BLaER1 (cell line): ENCODE measurements at regions not wholly inside any gene's neighbourhood (a gene's known extent, or its start where the extent isn't known, plus 50 kb on each side); places are given as distances from the start of the nearest gene placed in this dataset.
A peak's percentile ranks its signal among the peaks of the same experiment; 100 is the strongest.

ENCODE experiments used
- H3K27ac ChIP-seq: shearing (Covaris generic); formaldehyde crosslinking; 2 replicates; pipeline ENCODE4 v1.8.1; 2022
- H3K27me3 ChIP-seq: shearing (Covaris generic); formaldehyde crosslinking; 2 replicates; pipeline ENCODE4 v1.8.1; 2022
- H3K36me3 ChIP-seq: shearing (Covaris generic); formaldehyde crosslinking; 2 replicates; pipeline ENCODE4 v1.8.1; 2022
- H3K4me1 ChIP-seq: shearing (Covaris generic); formaldehyde crosslinking; 2 replicates; pipeline ENCODE4 v1.8.1; 2022
- H3K4me2 ChIP-seq: shearing (Covaris generic); formaldehyde crosslinking; 2 replicates; pipeline ENCODE4 v1.8.1; 2022
- H3K4me3 ChIP-seq: shearing (Covaris generic); formaldehyde crosslinking; 2 replicates; pipeline ENCODE4 v1.8.1; 2022
- H3K9ac ChIP-seq: shearing (Covaris generic); formaldehyde crosslinking; 2 replicates; pipeline ENCODE4 v1.8.1; 2022
- H3K9me3 ChIP-seq: shearing (Covaris generic); formaldehyde crosslinking; 2 replicates; pipeline ENCODE4 v1.8.1; 2022
- H4K20me1 ChIP-seq: shearing (Covaris generic); formaldehyde crosslinking; 2 replicates; pipeline ENCODE4 v1.8.1; 2022
- Cebpa-rat ChIP-seq: shearing (Covaris generic); IDR thresholded peaks from 2 replicates; pipeline ENCODE4 v1.8.1; 2022

- Histone ChIP-seq H4K20me1 (no peaks in the 10 kb centered on the region), H3K9me3 (no peaks in the 10 kb centered on the region), H3K4me2 (peak overlapping the region; percentile 73), H3K4me1 (peaks cover 21% of the 10 kb centered on the region), H3K9ac (peak overlapping the region; percentile 34; the same call in 1 of the 2 replicates), H3K36me3 (no peaks in the 10 kb centered on the region), H3K27me3 (no peaks in the 10 kb centered on the region), H3K4me3 (no peak overlapping the region), H3K27ac (peak overlapping the region; percentile 32)
- TF ChIP-seq Cebpa-rat: no peak
Observed at GRCh38 chr13:30816736-30817135, 81.4 kb downstream of the ALOX5AP start.

- Histone ChIP-seq H4K20me1 (no peaks in the 10 kb centered on the region), H3K27ac (no peak overlapping the region), H3K4me3 (no peak overlapping the region), H3K9me3 (no peaks in the 10 kb centered on the region), H3K9ac (no peak overlapping the region), H3K27me3 (no peaks in the 10 kb centered on the region), H3K4me2 (no peak overlapping the region), H3K36me3 (no peaks in the 10 kb centered on the region), H3K4me1 (peaks cover 21% of the 10 kb centered on the region)
- no peak for TF ChIP-seq Cebpa-rat
Observed at GRCh38 chr13:30818323-30818960, 83.1 kb downstream of the ALOX5AP start.

- no peak overlapping the region for H3K27ac ChIP-seq
- H3K27me3 ChIP-seq: no peaks in the 10 kb centered on the region
- H3K9ac ChIP-seq: no peak overlapping the region
- no peak overlapping the region for H3K4me2 ChIP-seq
- H3K36me3 ChIP-seq: no peaks in the 10 kb centered on the region
- no peak for TF ChIP-seq Cebpa-rat
- H3K4me1 ChIP-seq: peaks cover 21% of the 10 kb centered on the region
- no peaks in the 10 kb centered on the region for H3K9me3 ChIP-seq
- no peaks in the 10 kb centered on the region for H4K20me1 ChIP-seq
- no peak overlapping the region for H3K4me3 ChIP-seq
Observed at GRCh38 chr13:30819136-30819888, 84.0 kb downstream of the ALOX5AP start.

- Histone ChIP-seq H3K27me3 (no peaks in the 10 kb centered on the region), H3K4me1 (peaks cover 19% of the 10 kb centered on the region), H3K4me3 (no peak overlapping the region), H3K9ac (no peak overlapping the region), H4K20me1 (no peaks in the 10 kb centered on the region), H3K36me3 (no peaks in the 10 kb centered on the region), H3K4me2 (no peak overlapping the region), H3K27ac (no peak overlapping the region), H3K9me3 (no peaks in the 10 kb centered on the region)
- no peak for TF ChIP-seq Cebpa-rat
Observed at GRCh38 chr13:30821421-30821820, 84.7 kb upstream of the MEDAG start.

- no peaks in the 10 kb centered on the region for H4K20me1 ChIP-seq
- H3K36me3 ChIP-seq: no peaks in the 10 kb centered on the region
- no peaks in the 10 kb centered on the region for H3K27me3 ChIP-seq
- H3K4me3 ChIP-seq: no peak overlapping the region
- H3K4me1 ChIP-seq: peaks cover 19% of the 10 kb centered on the region
- H3K4me2 ChIP-seq: no peak overlapping the region
- no peak for TF ChIP-seq Cebpa-rat
- H3K9ac ChIP-seq: no peak overlapping the region
- H3K9me3 ChIP-seq: peaks cover 5% of the 10 kb centered on the region; the same call in 1 of the 2 replicates
- no peak overlapping the region for H3K27ac ChIP-seq
Observed at GRCh38 chr13:30824651-30825050, 81.4 kb upstream of the MEDAG start.

- no peak for TF ChIP-seq Cebpa-rat
- H4K20me1 ChIP-seq: no peaks in the 10 kb centered on the region
- no peak overlapping the region for H3K4me2 ChIP-seq
- H3K27me3 ChIP-seq: no peaks in the 10 kb centered on the region
- H3K9me3 ChIP-seq: peaks cover 5% of the 10 kb centered on the region; the same call in 1 of the 2 replicates
- no peak overlapping the region for H3K27ac ChIP-seq
- peaks cover 19% of the 10 kb centered on the region for H3K4me1 ChIP-seq
- H3K4me3 ChIP-seq: no peak overlapping the region
- no peaks in the 10 kb centered on the region for H3K36me3 ChIP-seq
- no peak overlapping the region for H3K9ac ChIP-seq
Observed at GRCh38 chr13:30826911-30827577, 79.0 kb upstream of the MEDAG start.

GRCh38 chr13:30827578-30827925, 78.5 kb upstream of the MEDAG start:
- no peak overlapping the region for H3K4me3 ChIP-seq
- no peaks in the 10 kb centered on the region for H3K36me3 ChIP-seq
- H3K9me3 ChIP-seq: peaks cover 5% of the 10 kb centered on the region; the same call in 1 of the 2 replicates
- H3K4me1 ChIP-seq: peaks cover 19% of the 10 kb centered on the region
- no peak overlapping the region for H3K4me2 ChIP-seq
- H3K9ac ChIP-seq: no peak overlapping the region
- H3K27me3 ChIP-seq: no peaks in the 10 kb centered on the region
- no peak overlapping the region for H3K27ac ChIP-seq
- no peak for TF ChIP-seq Cebpa-rat
- H4K20me1 ChIP-seq: no peaks in the 10 kb centered on the region

- H3K4me2 ChIP-seq: peak overlapping the region; percentile 59
Observed at GRCh38 chr13:30829145-30829832, 76.8 kb upstream of the MEDAG start.

GRCh38 chr13:30829833-30830637, 76.0 kb upstream of the MEDAG start:
- H3K9ac ChIP-seq: no peak overlapping the region
- no peak overlapping the region for H3K27ac ChIP-seq
- H3K4me3 ChIP-seq: no peak overlapping the region
- peaks cover 5% of the 10 kb centered on the region; the same call in 1 of the 2 replicates for H3K9me3 ChIP-seq
- no peaks in the 10 kb centered on the region for H3K27me3 ChIP-seq
- H3K4me2 ChIP-seq: no peak overlapping the region
- TF ChIP-seq Cebpa-rat: no peak
- no peaks in the 10 kb centered on the region for H3K36me3 ChIP-seq
- H4K20me1 ChIP-seq: no peaks in the 10 kb centered on the region
- H3K4me1 ChIP-seq: peaks cover 19% of the 10 kb centered on the region

More at GRCh38 chr13:30829145-30829832, 76.8 kb upstream of the MEDAG start:
- no peak overlapping the region for H3K9ac ChIP-seq
- no peaks in the 10 kb centered on the region for H3K27me3 ChIP-seq
- no peak overlapping the region for H3K4me3 ChIP-seq
- H3K36me3 ChIP-seq: no peaks in the 10 kb centered on the region
- H4K20me1 ChIP-seq: no peaks in the 10 kb centered on the region
- H3K4me1 ChIP-seq: peaks cover 19% of the 10 kb centered on the region
- TF ChIP-seq Cebpa-rat: no peak
- H3K27ac ChIP-seq: no peak overlapping the region
- peaks cover 5% of the 10 kb centered on the region; the same call in 1 of the 2 replicates for H3K9me3 ChIP-seq
